HepG2 (cell line): ENCODE measurements at regions not wholly inside any gene's neighbourhood (a gene's known extent, or its start where the extent isn't known, plus 50 kb on each side); places are given as distances from the start of the nearest gene placed in this dataset.

ENCODE experiments used
- ATAC-seq: fragments of 200-7000 bp; cut with Tn5 transposase; 3 replicates; pipeline ENCODE4 v1.9.1; 2020; ENCODE audit warnings: mild to moderate bottlenecking, moderate library complexity
- BruUV-seq: library from RNA; stranded (reverse); fragments of 400-500 nt; replicated peaks from 2 replicates; lab custom pipeline; 2021; lab: Mats Ljungman, UMichigan
- CTCF ChIA-PET: fragments of 300-600 bp; formaldehyde crosslinking; extraction: SDS; loops from one replicate; lab custom pipeline; 2021; ENCODE audit warnings: low total read pairs, inconsistent platforms, low intra/inter-chr PET ratio; lab: Yijun Ruan, JAX
- POLR2A ChIA-PET: fragments of 350-600 bp; sonication (Branson Sonifier 250); formaldehyde crosslinking; loops from one replicate; lab custom pipeline; 2020; ENCODE audit warnings: antibody characterized with exemption, inconsistent platforms; lab: Yijun Ruan, JAX
- DNase-seq: peaks from one replicate; pipeline ENCODE4 v3.0.0-alpha.2; 2015; ENCODE audit warnings: low spot score
- FAIRE-seq: peaks from 3 replicates; lab custom pipeline; 2011; peaks lifted over from hg19 to GRCh38; lab: Jason Lieb, UNC
- H2AFZ ChIP-seq: one replicate; pipeline ENCODE4 v1.6.1; 2011; ENCODE audit warnings: low read length, inconsistent platforms
- H3K27ac ChIP-seq: fragments of 300-600 bp; 3 replicates; pipeline ENCODE4 v1.8.0; 2011; ENCODE audit warnings: mixed run types, mild to moderate bottlenecking, mixed read lengths, low read length, inconsistent platforms; ENCODE audit not compliant: insufficient read depth; ENCODE audit errors: extremely low read length
- H3K27me3 ChIP-seq, 2 experiments: fragments of 200-600 bp in 1 of 2; 2 replicates in 1 of 2; 3 replicates in 1 of 2; pipeline versions ENCODE4 v1.6.0 to v1.8.0; 2011; ENCODE audit warnings: low read length in 2 of 2, mild to moderate bottlenecking in 2 of 2, moderate library complexity in 2 of 2, inconsistent platforms in 1 of 2; ENCODE audit not compliant: insufficient read depth in 2 of 2, control insufficient read depth in 1 of 2
- H3K36me3 ChIP-seq, 2 experiments: fragments of 200-600 bp in 1 of 2; replicated peaks in 1 of 2; 2 replicates in 1 of 2; 3 replicates in 1 of 2; pipeline versions ENCODE4 v1.5.1 to v1.8.0; 2011; ENCODE audit warnings: low read length in 2 of 2, inconsistent platforms in 1 of 2; ENCODE audit not compliant: insufficient read depth in 2 of 2, control insufficient read depth in 1 of 2
- H3K4me1 ChIP-seq: 2 replicates; pipeline ENCODE4 v1.5.1; 2012; ENCODE audit warnings: low read length, inconsistent platforms; ENCODE audit not compliant: insufficient read depth
- H3K4me2 ChIP-seq: 2 replicates; pipeline ENCODE4 v1.6.0; 2011; ENCODE audit warnings: low read depth, low read length, inconsistent platforms
- H3K4me3 ChIP-seq, 3 experiments: fragments of 200-600 bp in 1 of 3; sonication (generic), shearing (Covaris generic) in 1 of 3; replicated peaks in 1 of 3; 2 replicates each; pipeline ENCODE4 v1.5.1; 2011 to 2016; ENCODE audit warnings: low read length in 3 of 3, inconsistent platforms in 2 of 3, low read depth in 2 of 3, mild to moderate bottlenecking in 2 of 3, control low read depth in 1 of 3, mixed read lengths in 1 of 3; ENCODE audit not compliant: insufficient read depth in 1 of 3
- H3K79me2 ChIP-seq: one replicate; pipeline ENCODE4 v1.6.1; 2011; ENCODE audit warnings: low read length, inconsistent platforms; ENCODE audit not compliant: insufficient read depth
- H3K9ac ChIP-seq: 2 replicates; pipeline ENCODE4 v1.6.0; 2011; ENCODE audit warnings: mild to moderate bottlenecking, low read depth, low read length, inconsistent platforms; ENCODE audit not compliant: insufficient read depth
- H3K9me3 ChIP-seq: 2 replicates; pipeline ENCODE4 v1.5.1; 2012; ENCODE audit warnings: mild to moderate bottlenecking, low read length
- H4K20me1 ChIP-seq: 2 replicates; pipeline ENCODE4 v1.6.0; 2011; ENCODE audit warnings: inconsistent platforms, mild to moderate bottlenecking, low read length, moderate library complexity; ENCODE audit not compliant: insufficient read depth
- AHR ChIP-seq: IDR thresholded peaks from 2 replicates; pipeline ENCODE4 v1.6.1; 2018; ENCODE audit warnings: missing genetic modification reagents, missing compliant biosample characterization
- ATAD3A ChIP-seq: sonication (generic); formaldehyde crosslinking; IDR thresholded peaks from 2 replicates; pipeline ENCODE4 v1.4.0; 2020; ENCODE audit warnings: missing genetic modification reagents
- ATF1 ChIP-seq: IDR thresholded peaks from 2 replicates; pipeline ENCODE4 v1.6.1; 2016; ENCODE audit warnings: mild to moderate bottlenecking, control low read depth
- FOXJ3 ChIP-seq: sonication (generic); formaldehyde crosslinking; IDR thresholded peaks from 2 replicates; pipeline ENCODE4 v1.4.0; 2020; ENCODE audit warnings: missing genetic modification reagents, mild to moderate bottlenecking, borderline replicate concordance
- HBP1 ChIP-seq: IDR thresholded peaks from 2 replicates; pipeline ENCODE4 v1.6.1; 2016; ENCODE audit warnings: low read depth, control low read depth
- MED13 ChIP-seq: sonication (generic); formaldehyde crosslinking; IDR thresholded peaks from 2 replicates; pipeline ENCODE4 v1.5.0; 2020; ENCODE audit warnings: missing genetic modification reagents
- MED8 ChIP-seq: sonication (generic); formaldehyde crosslinking; IDR thresholded peaks from 2 replicates; pipeline ENCODE4 v1.8.1; 2023; ENCODE audit warnings: mild to moderate bottlenecking, missing genetic modification reagents; ENCODE audit not compliant: insufficient replicate concordance
- RBAK ChIP-seq: sonication (generic); formaldehyde crosslinking; IDR thresholded peaks from 2 replicates; pipeline ENCODE4 v1.5.1; 2020; ENCODE audit warnings: mild to moderate bottlenecking, missing genetic modification reagents
- SMAD3 ChIP-seq: sonication (generic); formaldehyde crosslinking; IDR thresholded peaks from 2 replicates; pipeline ENCODE4 v1.4.0; 2020; ENCODE audit warnings: missing genetic modification reagents
- TRIM24 ChIP-seq: sonication (generic); formaldehyde crosslinking; IDR thresholded peaks from 2 replicates; pipeline ENCODE4 v1.8.0; 2022; ENCODE audit warnings: mild to moderate bottlenecking, missing genetic modification reagents
- ZMYM2 ChIP-seq: sonication (generic); formaldehyde crosslinking; IDR thresholded peaks from 2 replicates; pipeline ENCODE4 v1.8.0; 2022; ENCODE audit warnings: mild to moderate bottlenecking, missing genetic modification reagents
- ZNF10 ChIP-seq: sonication (generic); formaldehyde crosslinking; IDR thresholded peaks from 2 replicates; pipeline ENCODE4 v1.4.0; 2020; ENCODE audit warnings: mild to moderate bottlenecking, low read depth, missing genetic modification reagents, borderline replicate concordance
- ZNF557 ChIP-seq: sonication (generic); formaldehyde crosslinking; IDR thresholded peaks from 2 replicates; pipeline ENCODE4 v1.4.0; 2020; ENCODE audit warnings: missing genetic modification reagents
- ZNF660 ChIP-seq: sonication (generic); formaldehyde crosslinking; IDR thresholded peaks from 2 replicates; pipeline ENCODE4 v1.5.1; 2020; ENCODE audit warnings: mild to moderate bottlenecking, low read depth, missing genetic modification reagents, borderline replicate concordance
- ZZZ3 ChIP-seq: sonication (generic); formaldehyde crosslinking; IDR thresholded peaks from 2 replicates; pipeline ENCODE4 v1.4.0; 2020; ENCODE audit warnings: missing genetic modification reagents, mild to moderate bottlenecking, borderline replicate concordance
- WGBS: methylation state at CpG from one replicate; pipeline ENCODE4 v1.1.6; 2017; ENCODE audit warnings: low lambda C conversion rate; 5-methylcytosine and 5-hydroxymethylcytosine counted together
- in situ Hi-C: cut with HindIII; loops from 2 replicates; pipeline ENCODE4 v1.10.0; 2017; ENCODE audit warnings: low pct_unique_long_range_greater_than_20kb; ENCODE audit not compliant: extremely low pct_ligation_motif_present
- intact Hi-C: fragments of 100-400 bp; cut with micrococcal nuclease; formaldehyde crosslinking; loops from one replicate; pipeline ENCODE4 v1.10.0; 2022; ENCODE audit not compliant: unreplicated experiment
- TF ChIP-seq, protein P1 (sequence below): sonication (generic); formaldehyde crosslinking; IDR thresholded peaks from 2 replicates; pipeline ENCODE4 v1.5.0; 2020; ENCODE audit warnings: mild to moderate bottlenecking, missing genetic modification reagents, borderline replicate concordance

DNA sequence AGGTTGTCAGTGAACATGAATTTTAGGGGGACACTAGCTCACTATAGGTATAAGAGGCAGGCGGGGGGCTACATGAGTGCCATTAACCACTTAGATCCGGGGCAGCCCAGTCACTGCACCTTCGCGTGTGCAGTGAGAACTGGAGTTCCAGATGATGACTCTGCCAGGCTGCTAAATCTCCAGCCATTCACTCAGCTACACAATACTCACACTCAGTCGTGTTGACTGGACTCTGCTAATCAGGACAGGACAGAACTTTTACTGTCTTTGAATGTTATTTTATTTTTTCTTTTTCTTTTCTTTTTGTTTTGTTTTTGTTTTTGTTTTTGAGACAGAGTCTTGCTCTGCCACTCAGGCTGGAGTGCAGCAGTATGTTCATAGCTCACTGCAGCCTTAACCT, 465.6 kb downstream of the AACS start (continued):
- TF ChIP-seq HBP1 (CRISPR knock-in tag) (no peak), ZMYM2 (no peak), MED13 (CRISPR knock-in tag) (no peak), ZNF10 (no peak)
- TF ChIP-seq, all 625 proteins: peak for 0

DNA sequence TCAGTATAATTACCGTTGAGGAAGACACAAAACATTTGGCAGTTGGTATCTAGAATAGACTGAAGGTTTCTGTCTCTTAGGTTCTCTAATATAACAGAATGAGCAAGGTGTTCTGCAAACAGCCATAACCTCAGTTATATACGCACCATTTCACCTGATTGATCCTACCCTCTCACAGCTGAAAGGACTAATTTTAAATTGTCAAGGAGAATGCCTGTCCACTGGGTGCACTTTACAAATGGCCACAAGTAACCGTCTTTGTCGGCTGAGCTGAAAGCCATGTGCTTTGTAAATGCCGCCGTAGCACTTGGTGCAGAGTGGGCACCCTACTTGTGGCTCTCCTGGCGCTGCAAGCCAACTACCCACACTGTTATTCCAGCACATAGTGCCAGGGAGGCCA, 466.3 kb downstream of the AACS start:
- in situ Hi-C loops (loop anchor here (10.0 to 25.0 kb wide), 4 partner anchors 153 to 1856 kb away; no protein-coding TSS in a partner anchor), intact Hi-C loops (loop anchor here (5.0 kb wide), 3 partner anchors 151 to 1851 kb away; no protein-coding TSS in a partner anchor)
- Histone ChIP-seq H2AFZ (no peak overlapping the region), H3K4me1 (no peaks in the 10 kb centered on the region), H3K27ac (no peak overlapping the region), H3K4me2 (no peak overlapping the region), H3K36me3 (no peaks in the 10 kb centered on the region), H3K27me3 (peaks cover 0 to 5% of the 10 kb centered on the region in 2 experiments; a peak in 1 of 5 replicates), H3K4me3 (no peak overlapping the region), H3K79me2 (no peaks in the 10 kb centered on the region), H4K20me1 (no peaks in the 10 kb centered on the region), H3K9me3 (no peaks in the 10 kb centered on the region), H3K9ac (no peak overlapping the region)
- DNase-seq (no peak), ATAC-seq (no peak), FAIRE-seq (no peak)
- no TSS peak for BruUV-seq
- 29% methylated on average over 7 of the region's 7 CpGs for WGBS
- ChIA-PET CTCF (no interaction called here), POLR2A (no interaction called here)
- TF ChIP-seq FOXJ3 (CRISPR knock-in tag) (no peak), RBAK (no peak), TRIM24 (CRISPR knock-in tag) (no peak), ATAD3A (no peak), SMAD3 (CRISPR knock-in tag) (no peak), AHR (no peak), ZZZ3 (CRISPR knock-in tag) (no peak), MED8 (CRISPR knock-in tag) (no peak), ATF1 (no peak), ZNF660 (CRISPR knock-in tag) (no peak), ZNF557 (no peak)
- TF ChIP-seq, protein P1, sequence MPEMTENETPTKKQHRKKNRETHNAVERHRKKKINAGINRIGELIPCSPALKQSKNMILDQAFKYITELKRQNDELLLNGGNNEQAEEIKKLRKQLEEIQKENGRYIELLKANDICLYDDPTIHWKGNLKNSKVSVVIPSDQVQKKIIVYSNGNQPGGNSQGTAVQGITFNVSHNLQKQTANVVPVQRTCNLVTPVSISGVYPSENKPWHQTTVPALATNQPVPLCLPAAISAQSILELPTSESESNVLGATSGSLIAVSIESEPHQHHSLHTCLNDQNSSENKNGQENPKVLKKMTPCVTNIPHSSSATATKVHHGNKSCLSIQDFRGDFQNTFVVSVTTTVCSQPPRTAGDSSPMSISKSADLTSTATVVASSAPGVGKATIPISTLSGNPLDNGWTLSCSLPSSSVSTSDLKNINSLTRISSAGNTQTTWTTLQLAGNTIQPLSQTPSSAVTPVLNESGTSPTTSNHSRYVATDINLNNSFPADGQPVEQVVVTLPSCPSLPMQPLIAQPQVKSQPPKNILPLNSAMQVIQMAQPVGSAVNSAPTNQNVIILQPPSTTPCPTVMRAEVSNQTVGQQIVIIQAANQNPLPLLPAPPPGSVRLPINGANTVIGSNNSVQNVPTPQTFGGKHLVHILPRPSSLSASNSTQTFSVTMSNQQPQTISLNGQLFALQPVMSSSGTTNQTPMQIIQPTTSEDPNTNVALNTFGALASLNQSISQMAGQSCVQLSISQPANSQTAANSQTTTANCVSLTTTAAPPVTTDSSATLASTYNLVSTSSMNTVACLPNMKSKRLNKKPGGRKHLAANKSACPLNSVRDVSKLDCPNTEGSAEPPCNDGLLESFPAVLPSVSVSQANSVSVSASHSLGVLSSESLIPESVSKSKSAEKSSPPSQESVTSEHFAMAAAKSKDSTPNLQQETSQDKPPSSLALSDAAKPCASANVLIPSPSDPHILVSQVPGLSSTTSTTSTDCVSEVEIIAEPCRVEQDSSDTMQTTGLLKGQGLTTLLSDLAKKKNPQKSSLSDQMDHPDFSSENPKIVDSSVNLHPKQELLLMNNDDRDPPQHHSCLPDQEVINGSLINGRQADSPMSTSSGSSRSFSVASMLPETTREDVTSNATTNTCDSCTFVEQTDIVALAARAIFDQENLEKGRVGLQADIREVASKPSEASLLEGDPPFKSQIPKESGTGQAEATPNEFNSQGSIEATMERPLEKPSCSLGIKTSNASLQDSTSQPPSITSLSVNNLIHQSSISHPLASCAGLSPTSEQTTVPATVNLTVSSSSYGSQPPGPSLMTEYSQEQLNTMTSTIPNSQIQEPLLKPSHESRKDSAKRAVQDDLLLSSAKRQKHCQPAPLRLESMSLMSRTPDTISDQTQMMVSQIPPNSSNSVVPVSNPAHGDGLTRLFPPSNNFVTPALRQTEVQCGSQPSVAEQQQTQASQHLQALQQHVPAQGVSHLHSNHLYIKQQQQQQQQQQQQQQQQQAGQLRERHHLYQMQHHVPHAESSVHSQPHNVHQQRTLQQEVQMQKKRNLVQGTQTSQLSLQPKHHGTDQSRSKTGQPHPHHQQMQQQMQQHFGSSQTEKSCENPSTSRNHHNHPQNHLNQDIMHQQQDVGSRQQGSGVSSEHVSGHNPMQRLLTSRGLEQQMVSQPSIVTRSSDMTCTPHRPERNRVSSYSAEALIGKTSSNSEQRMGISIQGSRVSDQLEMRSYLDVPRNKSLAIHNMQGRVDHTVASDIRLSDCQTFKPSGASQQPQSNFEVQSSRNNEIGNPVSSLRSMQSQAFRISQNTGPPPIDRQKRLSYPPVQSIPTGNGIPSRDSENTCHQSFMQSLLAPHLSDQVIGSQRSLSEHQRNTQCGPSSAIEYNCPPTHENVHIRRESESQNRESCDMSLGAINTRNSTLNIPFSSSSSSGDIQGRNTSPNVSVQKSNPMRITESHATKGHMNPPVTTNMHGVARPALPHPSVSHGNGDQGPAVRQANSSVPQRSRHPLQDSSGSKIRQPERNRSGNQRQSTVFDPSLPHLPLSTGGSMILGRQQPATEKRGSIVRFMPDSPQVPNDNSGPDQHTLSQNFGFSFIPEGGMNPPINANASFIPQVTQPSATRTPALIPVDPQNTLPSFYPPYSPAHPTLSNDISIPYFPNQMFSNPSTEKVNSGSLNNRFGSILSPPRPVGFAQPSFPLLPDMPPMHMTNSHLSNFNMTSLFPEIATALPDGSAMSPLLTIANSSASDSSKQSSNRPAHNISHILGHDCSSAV: no peak
